PC-3 (cell line): ENCODE measurements at regions not wholly inside any gene's neighbourhood (a gene's known extent, or its start where the extent isn't known, plus 50 kb on each side); places are given as distances from the start of the nearest gene placed in this dataset.

Source experiments
- EZH2 ChIP-seq: fragments of 300-600 bp; sonication (generic); IDR thresholded peaks from one replicate; pipeline ENCODE4 v1.6.1; 2017; ENCODE audit warnings: antibody characterized with exemption, mild to moderate bottlenecking, low read length; ENCODE audit not compliant: unreplicated experiment
- EZH2phosphoT487 ChIP-seq: fragments of 300-600 bp; sonication (generic); IDR thresholded peaks from 2 replicates; pipeline ENCODE4 v1.6.1; 2018; ENCODE audit warnings: mild to moderate bottlenecking, antibody characterized with exemption, low read length, borderline replicate concordance
- TF ChIP-seq, protein P1 (sequence below): fragments of 300-600 bp; sonication (generic); conservative IDR thresholded peaks from 2 replicates; pipeline ENCODE4 v1.5.1; 2017; ENCODE audit warnings: antibody characterized with exemption, low read depth, mild to moderate bottlenecking, low read length

DNA sequence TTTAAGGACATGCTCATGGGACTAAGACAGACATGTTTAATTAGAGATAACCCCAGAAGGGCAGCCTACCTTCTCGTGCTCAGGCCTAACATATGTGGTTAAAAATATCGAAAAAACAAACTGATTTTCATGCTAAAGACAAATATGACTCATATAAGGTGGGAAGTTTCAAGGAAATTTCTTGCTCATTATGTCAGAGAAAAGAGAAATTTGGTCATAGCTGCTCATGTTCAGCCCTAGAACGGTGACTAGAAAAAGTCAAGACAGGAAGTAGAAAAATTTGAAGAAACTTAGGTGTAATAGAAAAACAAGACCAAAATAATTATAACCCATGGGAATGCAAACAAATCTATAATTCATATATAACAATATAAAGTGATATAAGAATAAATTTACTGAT is 120.6 kb downstream of the PRDM9 start:
- TF ChIP-seq, protein P1, sequence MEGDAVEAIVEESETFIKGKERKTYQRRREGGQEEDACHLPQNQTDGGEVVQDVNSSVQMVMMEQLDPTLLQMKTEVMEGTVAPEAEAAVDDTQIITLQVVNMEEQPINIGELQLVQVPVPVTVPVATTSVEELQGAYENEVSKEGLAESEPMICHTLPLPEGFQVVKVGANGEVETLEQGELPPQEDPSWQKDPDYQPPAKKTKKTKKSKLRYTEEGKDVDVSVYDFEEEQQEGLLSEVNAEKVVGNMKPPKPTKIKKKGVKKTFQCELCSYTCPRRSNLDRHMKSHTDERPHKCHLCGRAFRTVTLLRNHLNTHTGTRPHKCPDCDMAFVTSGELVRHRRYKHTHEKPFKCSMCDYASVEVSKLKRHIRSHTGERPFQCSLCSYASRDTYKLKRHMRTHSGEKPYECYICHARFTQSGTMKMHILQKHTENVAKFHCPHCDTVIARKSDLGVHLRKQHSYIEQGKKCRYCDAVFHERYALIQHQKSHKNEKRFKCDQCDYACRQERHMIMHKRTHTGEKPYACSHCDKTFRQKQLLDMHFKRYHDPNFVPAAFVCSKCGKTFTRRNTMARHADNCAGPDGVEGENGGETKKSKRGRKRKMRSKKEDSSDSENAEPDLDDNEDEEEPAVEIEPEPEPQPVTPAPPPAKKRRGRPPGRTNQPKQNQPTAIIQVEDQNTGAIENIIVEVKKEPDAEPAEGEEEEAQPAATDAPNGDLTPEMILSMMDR, result no peak
- TF ChIP-seq EZH2phosphoT487, result no peak
- TF ChIP-seq EZH2, result no peak
